ENCODE measurements at regions not wholly inside any gene's neighbourhood (a gene's known extent, or its start where the extent isn't known, plus 50 kb on each side); places are given as distances from the start of the nearest gene placed in this dataset.

DNA sequence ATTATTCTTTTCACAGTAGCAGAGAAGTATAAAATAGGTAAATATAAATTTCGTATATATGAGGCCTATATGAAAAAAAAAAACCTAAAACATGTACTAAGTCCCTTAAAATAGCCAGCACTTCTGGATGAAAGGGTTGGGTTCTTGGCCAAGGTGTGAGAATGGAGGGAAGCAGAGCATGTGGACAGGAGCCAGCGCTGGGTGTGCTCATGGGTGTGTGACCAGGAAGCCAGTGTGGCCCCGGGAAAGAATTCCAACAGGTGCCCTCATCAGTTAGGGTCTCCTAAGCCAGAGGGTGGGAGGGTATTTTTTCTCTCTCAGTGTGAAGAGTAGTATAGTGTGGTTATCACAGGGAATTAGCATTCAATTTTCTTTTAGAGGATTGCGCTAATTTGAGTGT, 401.9 kb upstream of the IGFBP3 start:
- TF ChIP-seq, protein P1, sequence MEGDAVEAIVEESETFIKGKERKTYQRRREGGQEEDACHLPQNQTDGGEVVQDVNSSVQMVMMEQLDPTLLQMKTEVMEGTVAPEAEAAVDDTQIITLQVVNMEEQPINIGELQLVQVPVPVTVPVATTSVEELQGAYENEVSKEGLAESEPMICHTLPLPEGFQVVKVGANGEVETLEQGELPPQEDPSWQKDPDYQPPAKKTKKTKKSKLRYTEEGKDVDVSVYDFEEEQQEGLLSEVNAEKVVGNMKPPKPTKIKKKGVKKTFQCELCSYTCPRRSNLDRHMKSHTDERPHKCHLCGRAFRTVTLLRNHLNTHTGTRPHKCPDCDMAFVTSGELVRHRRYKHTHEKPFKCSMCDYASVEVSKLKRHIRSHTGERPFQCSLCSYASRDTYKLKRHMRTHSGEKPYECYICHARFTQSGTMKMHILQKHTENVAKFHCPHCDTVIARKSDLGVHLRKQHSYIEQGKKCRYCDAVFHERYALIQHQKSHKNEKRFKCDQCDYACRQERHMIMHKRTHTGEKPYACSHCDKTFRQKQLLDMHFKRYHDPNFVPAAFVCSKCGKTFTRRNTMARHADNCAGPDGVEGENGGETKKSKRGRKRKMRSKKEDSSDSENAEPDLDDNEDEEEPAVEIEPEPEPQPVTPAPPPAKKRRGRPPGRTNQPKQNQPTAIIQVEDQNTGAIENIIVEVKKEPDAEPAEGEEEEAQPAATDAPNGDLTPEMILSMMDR (IDR thresholded peaks at IDR 0.05; ENCODE audit: low read depth, low read length): no peak
- H3K27me3 ChIP-seq: no peaks in the 10 kb centered on the region
- no peaks in the 10 kb centered on the region for H3K36me3 ChIP-seq
- H3K4me1 ChIP-seq: no peaks in the 10 kb centered on the region
- no peak overlapping the region for H3K4me3 ChIP-seq (ENCODE audit: low read depth, low read length)
- no peak for DNase-seq
- H3K9me3 ChIP-seq: no peaks in the 10 kb centered on the region

DNA sequence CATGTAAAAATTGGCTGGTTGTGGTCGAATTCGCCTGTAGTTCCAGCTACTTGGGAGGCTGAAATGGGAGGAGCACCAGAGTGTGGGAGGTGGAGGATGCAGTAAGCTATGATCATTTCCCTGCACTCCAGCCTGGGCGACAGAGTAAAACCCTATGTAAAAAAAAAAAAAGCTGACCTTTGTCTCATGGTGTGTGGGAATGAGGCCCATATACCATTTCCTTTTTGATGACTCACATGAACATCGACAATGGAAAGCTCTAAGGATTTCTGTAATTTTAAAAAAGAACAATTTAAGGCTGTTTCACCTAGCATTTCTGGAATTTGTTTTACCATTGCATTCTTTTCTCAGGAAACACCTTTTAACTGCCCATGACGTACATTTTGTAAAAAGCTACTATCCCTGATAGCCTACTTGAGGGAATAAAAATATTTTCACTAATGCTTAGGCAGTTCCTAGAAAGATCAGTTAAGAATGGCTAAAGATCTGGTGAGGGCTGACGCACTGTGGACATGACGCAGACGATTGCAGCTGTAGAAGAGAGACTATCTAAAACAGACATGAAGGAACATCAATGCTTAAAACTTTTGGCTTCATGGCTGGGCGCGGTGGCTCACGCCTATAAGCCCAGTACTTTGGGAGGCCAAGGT, 400.6 kb upstream of the IGFBP3 start:
- Histone ChIP-seq H3K9me3 (no peaks in the 10 kb centered on the region), H3K4me1 (no peaks in the 10 kb centered on the region), H3K27me3 (no peaks in the 10 kb centered on the region), H3K36me3 (no peaks in the 10 kb centered on the region), H3K4me3 (ENCODE audit: low read depth, low read length) (no peak overlapping the region)
- TF ChIP-seq, protein P1 (IDR thresholded peaks at IDR 0.05; ENCODE audit: low read depth, low read length): no peak
- DNase-seq: no peak

DNA sequence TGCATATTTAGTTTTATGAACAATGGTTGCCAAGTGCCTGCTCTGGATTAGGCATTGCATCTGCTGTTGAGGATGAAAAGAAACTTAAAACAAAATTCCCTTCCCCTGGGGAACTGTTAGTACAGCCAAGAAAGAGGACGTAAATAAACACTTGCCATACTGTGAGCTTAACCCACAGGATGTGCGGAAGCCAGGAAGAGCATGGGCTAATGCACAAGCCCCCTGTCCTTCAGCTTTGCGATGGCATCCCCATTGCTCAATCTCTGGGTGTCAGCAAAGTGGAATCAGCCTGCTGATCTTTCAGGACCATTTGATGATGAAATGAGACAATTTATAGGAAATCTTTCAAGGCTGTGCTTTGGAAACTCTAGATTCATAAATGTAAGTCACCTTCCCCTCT, 399.9 kb upstream of the IGFBP3 start:
- no peak overlapping the region for H3K4me3 ChIP-seq (ENCODE audit: low read depth, low read length)
- no peaks in the 10 kb centered on the region for H3K27me3 ChIP-seq
- no peaks in the 10 kb centered on the region for H3K36me3 ChIP-seq
- no peak for DNase-seq
- no peaks in the 10 kb centered on the region for H3K9me3 ChIP-seq
- TF ChIP-seq, protein P1 (IDR thresholded peaks at IDR 0.05; ENCODE audit: low read depth, low read length): no peak
- no peaks in the 10 kb centered on the region for H3K4me1 ChIP-seq

DNA sequence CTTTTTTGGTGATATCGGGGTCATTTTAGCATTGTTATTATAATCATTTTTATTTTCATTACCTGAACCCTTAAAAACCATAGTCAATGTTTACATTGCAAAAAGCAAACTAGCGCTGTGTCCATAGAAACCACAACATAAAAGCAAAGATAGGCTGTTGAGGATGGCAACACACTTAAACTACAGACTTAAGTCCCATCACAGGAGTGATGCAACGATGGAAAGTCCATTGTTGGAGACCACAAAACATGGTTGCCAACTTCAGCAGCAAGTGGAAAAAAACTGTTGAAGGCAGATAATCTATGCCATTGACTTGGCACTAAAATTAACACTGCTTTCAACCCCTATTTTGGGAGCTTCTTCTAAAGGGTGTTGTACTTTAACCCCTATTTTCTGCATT, 398.8 kb upstream of the IGFBP3 start:
- H3K4me1 ChIP-seq: no peaks in the 10 kb centered on the region

DNA sequence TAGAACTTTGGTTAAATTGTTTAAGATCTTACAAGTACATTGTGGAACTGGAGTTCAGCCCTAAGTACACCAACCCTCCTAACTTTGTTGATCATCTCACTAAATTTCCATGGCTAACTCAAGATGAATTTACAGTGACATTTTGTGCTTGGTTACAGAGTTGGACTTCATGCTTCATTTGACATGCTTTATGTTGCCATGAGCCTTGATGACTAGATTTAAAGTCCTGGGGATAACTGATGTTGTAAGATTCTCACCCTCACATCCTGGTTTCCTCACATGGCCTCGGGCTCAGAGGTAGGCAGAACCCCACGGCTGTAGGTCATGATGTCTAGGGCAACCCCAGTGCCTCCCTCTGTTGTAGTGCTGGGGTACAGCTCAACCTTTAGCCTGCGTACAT, 397.2 kb upstream of the IGFBP3 start:
- TF ChIP-seq, protein P1 (IDR thresholded peaks at IDR 0.05; ENCODE audit: low read depth, low read length): no peak
- no peaks in the 10 kb centered on the region for H3K36me3 ChIP-seq
- no peak for DNase-seq
- H3K27me3 ChIP-seq: no peaks in the 10 kb centered on the region
- no peaks in the 10 kb centered on the region for H3K4me1 ChIP-seq
- H3K9me3 ChIP-seq: no peaks in the 10 kb centered on the region
- no peak overlapping the region for H3K4me3 ChIP-seq (ENCODE audit: low read depth, low read length)

More for the DNA sequence above, 398.8 kb upstream of the IGFBP3 start:
- DNase-seq: no peak
- Histone ChIP-seq H3K4me3 (ENCODE audit: low read depth, low read length) (no peak overlapping the region), H3K36me3 (no peaks in the 10 kb centered on the region), H3K27me3 (no peaks in the 10 kb centered on the region), H3K9me3 (no peaks in the 10 kb centered on the region)
- TF ChIP-seq, protein P1 (IDR thresholded peaks at IDR 0.05; ENCODE audit: low read depth, low read length): no peak

DNA sequence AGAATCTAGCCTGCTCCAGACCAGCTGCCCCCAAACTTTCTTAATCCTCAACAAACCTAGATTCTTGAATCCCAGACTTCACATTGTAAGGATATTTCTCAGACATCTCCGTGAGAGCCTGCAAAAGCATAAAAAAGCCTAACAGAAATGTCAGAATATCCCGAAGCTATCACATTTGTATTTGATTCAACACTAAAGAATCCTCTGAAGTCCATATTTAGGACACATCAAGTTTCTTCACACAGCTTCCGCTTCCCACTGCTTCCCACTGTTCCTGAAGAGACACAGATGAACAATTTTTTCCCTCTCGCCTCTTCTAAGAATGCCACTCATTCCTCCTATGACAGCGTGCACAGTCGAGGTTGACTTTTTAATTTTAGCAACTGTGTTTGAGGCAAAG, 396.2 kb upstream of the IGFBP3 start:
- Histone ChIP-seq H3K9me3 (no peaks in the 10 kb centered on the region), H3K4me3 (ENCODE audit: low read depth, low read length) (no peak overlapping the region), H3K36me3 (no peaks in the 10 kb centered on the region), H3K27me3 (no peaks in the 10 kb centered on the region), H3K4me1 (no peaks in the 10 kb centered on the region)
- TF ChIP-seq, protein P1 (IDR thresholded peaks at IDR 0.05; ENCODE audit: low read depth, low read length): no peak
- DNase-seq: no peak

Data from BE2C (cell line).